ENCODE measurements at regions not wholly inside any gene's neighbourhood (a gene's known extent, or its start where the extent isn't known, plus 50 kb on each side); places are given as distances from the start of the nearest gene placed in this dataset.

- no peak overlapping the region for H2BK120ac ChIP-seq (ENCODE audit: low read depth, low read length)
- no peak overlapping the region for H2BK5ac ChIP-seq (ENCODE audit: low read length)
- no peak overlapping the region for H2AFZ ChIP-seq (ENCODE audit: low read length)
- no peak overlapping the region for H4K8ac ChIP-seq (ENCODE audit: low read depth, low read length)
- H3K18ac ChIP-seq (ENCODE audit: low read length), result no peak overlapping the region
- no peaks in the 10 kb centered on the region for H3K36me3 ChIP-seq (replicated peaks in 1 of 2; ENCODE audit: control insufficient read depth in 2 of 2, insufficient read depth in 2 of 2, low read length in 2 of 2)
- DNase-seq (ENCODE audit: low spot score), result no peak
- H3K4me1 ChIP-seq (ENCODE audit: control insufficient read depth in 2 of 2, insufficient read depth in 1 of 2, low read depth in 1 of 2, low read length in 2 of 2), result peaks cover 0 to 7% of the 10 kb centered on the region in 2 donors
- H2BK12ac ChIP-seq (ENCODE audit: low read length), result no peak overlapping the region
- no peaks in the 10 kb centered on the region for H3K27me3 ChIP-seq (ENCODE audit: control insufficient read depth in 3 of 3, insufficient read depth in 3 of 3, low read depth in 1 of 3, low read length in 3 of 3)
- peaks cover 0 to 5% of the 10 kb centered on the region in 2 donors for H3K9me3 ChIP-seq (replicated peaks in 1 of 2; ENCODE audit: control insufficient read depth in 2 of 2, insufficient read depth in 1 of 2, low read depth in 1 of 2, low read length in 2 of 2)
- H3K27ac ChIP-seq (replicated peaks; ENCODE audit: low read length), result no peak overlapping the region
- H3K4me3 ChIP-seq (ENCODE audit: low read length in 2 of 2), result no peak overlapping the region
- H3K9ac ChIP-seq (ENCODE audit: low read depth, low read length, poor library complexity), result no peak overlapping the region
- H3K4me2 ChIP-seq (ENCODE audit: insufficient read depth, low read length, poor library complexity, severe bottlenecking), result no peak overlapping the region
- H3K14ac ChIP-seq (ENCODE audit: low read length), result no peak overlapping the region
- no peaks in the 10 kb centered on the region for H3K79me1 ChIP-seq (ENCODE audit: low read depth, low read length)
- no peak overlapping the region for H2AK5ac ChIP-seq (ENCODE audit: low read depth, low read length)
- no peak overlapping the region for H3K23ac ChIP-seq (ENCODE audit: low read depth, low read length, poor library complexity)
- no peak overlapping the region for H2BK15ac ChIP-seq (ENCODE audit: low read length)
- no peak overlapping the region for H3K4ac ChIP-seq (ENCODE audit: low read length)
- no CpG with 5 or more reads among the region's 2 CpGs for WGBS, 2 donors (ENCODE audit: extremely low coverage in 2 of 2, insufficient read length in 2 of 2, insufficient replicate concordance in 1 of 2)
- no peak overlapping the region for H4K91ac ChIP-seq (ENCODE audit: low read depth, low read length, poor library complexity)
These were observed 269.2 kb upstream of the SMARCA2 start for GRCh38 chr9:1745980-1746379.

DNA sequence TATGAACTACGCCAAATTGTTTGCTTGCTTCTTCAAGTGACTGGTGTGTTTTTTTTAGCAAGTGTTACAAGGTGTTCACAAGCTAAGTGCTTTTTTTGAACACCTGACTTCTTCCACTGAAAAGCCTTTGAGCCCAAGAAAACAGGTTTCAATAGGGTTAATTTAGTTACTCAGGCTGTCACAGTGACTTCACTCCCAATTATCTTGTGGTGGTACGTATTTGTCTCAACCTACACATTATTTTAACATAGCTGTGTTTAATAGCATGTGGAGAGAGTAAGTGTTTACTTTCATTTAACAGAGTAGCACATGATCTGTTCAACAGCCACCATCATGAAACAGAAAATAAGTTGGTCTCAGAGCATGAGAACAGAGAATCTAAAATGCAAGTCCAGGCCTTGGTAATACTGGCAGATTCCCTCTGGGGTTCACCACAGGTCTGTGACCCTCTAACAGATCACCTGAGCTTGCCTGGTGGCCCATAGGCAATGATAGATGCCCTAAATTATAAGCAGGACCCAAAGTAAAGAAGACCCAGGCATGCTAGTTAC lies 267.7 kb upstream of the SMARCA2 start:
- no CpG with 5 or more reads among the region's 2 CpGs for WGBS, 2 donors (ENCODE audit: extremely low coverage in 2 of 2, insufficient read length in 2 of 2, insufficient replicate concordance in 1 of 2)
- H3K9ac ChIP-seq (ENCODE audit: low read depth, low read length, poor library complexity), result no peak overlapping the region

DNA sequence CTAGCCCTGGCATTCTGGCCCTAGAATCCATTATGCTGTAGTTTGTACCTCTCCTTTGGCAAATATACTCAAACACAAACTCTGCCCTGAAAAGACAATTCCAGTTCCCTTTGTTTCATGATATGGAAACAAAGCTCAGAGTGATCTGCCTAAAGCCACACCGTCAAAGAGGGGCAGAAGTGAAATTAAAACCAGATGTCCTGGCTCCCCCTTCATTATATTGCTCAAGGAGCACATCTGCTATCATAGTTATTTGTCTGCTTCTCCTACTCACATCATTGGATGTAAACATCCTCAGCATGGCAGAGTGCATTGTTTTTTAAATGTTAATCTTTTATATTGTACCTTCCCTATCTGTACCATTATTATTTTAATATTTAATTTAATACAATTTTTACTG lies 266.7 kb upstream of the SMARCA2 start:
- H3K14ac ChIP-seq (ENCODE audit: low read length), result no peak overlapping the region
- H3K79me1 ChIP-seq (ENCODE audit: low read depth, low read length), result no peaks in the 10 kb centered on the region
- H3K9ac ChIP-seq (ENCODE audit: low read depth, low read length, poor library complexity), result no peak overlapping the region
- H3K23ac ChIP-seq (ENCODE audit: low read depth, low read length, poor library complexity), result no peak overlapping the region
- no peak overlapping the region for H3K18ac ChIP-seq (ENCODE audit: low read length)
- H4K91ac ChIP-seq (ENCODE audit: low read depth, low read length, poor library complexity), result no peak overlapping the region
- H4K8ac ChIP-seq (ENCODE audit: low read depth, low read length), result no peak overlapping the region
- H3K27me3 ChIP-seq (ENCODE audit: control insufficient read depth in 3 of 3, insufficient read depth in 3 of 3, low read depth in 1 of 3, low read length in 3 of 3), result no peaks in the 10 kb centered on the region
- H3K9me3 ChIP-seq (replicated peaks in 1 of 2; ENCODE audit: control insufficient read depth in 2 of 2, insufficient read depth in 1 of 2, low read depth in 1 of 2, low read length in 2 of 2), result peaks cover 0 to 5% of the 10 kb centered on the region in 2 donors
- H3K4me2 ChIP-seq (ENCODE audit: insufficient read depth, low read length, poor library complexity, severe bottlenecking), result no peak overlapping the region
- H2BK120ac ChIP-seq (ENCODE audit: low read depth, low read length), result no peak overlapping the region
- peaks cover 0 to 3% of the 10 kb centered on the region in 2 donors for H3K4me1 ChIP-seq (ENCODE audit: control insufficient read depth in 2 of 2, insufficient read depth in 1 of 2, low read depth in 1 of 2, low read length in 2 of 2)
- no CpG with 5 or more reads among the region's 1 CpG for WGBS, 2 donors (ENCODE audit: extremely low coverage in 2 of 2, insufficient read length in 2 of 2, insufficient replicate concordance in 1 of 2)
- no peak overlapping the region for H2BK5ac ChIP-seq (ENCODE audit: low read length)
- no peak overlapping the region for H2BK12ac ChIP-seq (ENCODE audit: low read length)
- no peak overlapping the region for H3K27ac ChIP-seq (replicated peaks; ENCODE audit: low read length)
- H3K36me3 ChIP-seq (replicated peaks in 1 of 2; ENCODE audit: control insufficient read depth in 2 of 2, insufficient read depth in 2 of 2, low read length in 2 of 2), result no peaks in the 10 kb centered on the region
- H3K4ac ChIP-seq (ENCODE audit: low read length), result no peak overlapping the region
- no peak for DNase-seq (ENCODE audit: low spot score)
- H2AK5ac ChIP-seq (ENCODE audit: low read depth, low read length), result no peak overlapping the region
- H3K4me3 ChIP-seq (ENCODE audit: low read length in 2 of 2), result no peak overlapping the region
- no peak overlapping the region for H2AFZ ChIP-seq (ENCODE audit: low read length)
- no peak overlapping the region for H2BK15ac ChIP-seq (ENCODE audit: low read length)

More for the DNA sequence above, 267.7 kb upstream of the SMARCA2 start:
- Histone ChIP-seq H3K23ac (ENCODE audit: low read depth, low read length, poor library complexity) (no peak overlapping the region), H4K8ac (ENCODE audit: low read depth, low read length) (no peak overlapping the region), H3K4me1 (ENCODE audit: control insufficient read depth in 2 of 2, insufficient read depth in 1 of 2, low read depth in 1 of 2, low read length in 2 of 2) (peaks cover 0 to 5% of the 10 kb centered on the region in 2 donors), H3K4ac (ENCODE audit: low read length) (no peak overlapping the region), H2BK120ac (ENCODE audit: low read depth, low read length) (no peak overlapping the region), H4K91ac (ENCODE audit: low read depth, low read length, poor library complexity) (no peak overlapping the region), H3K9me3 (replicated peaks in 1 of 2; ENCODE audit: control insufficient read depth in 2 of 2, insufficient read depth in 1 of 2, low read depth in 1 of 2, low read length in 2 of 2) (peaks cover 0 to 5% of the 10 kb centered on the region in 2 donors), H2BK12ac (ENCODE audit: low read length) (no peak overlapping the region), H2AFZ (ENCODE audit: low read length) (no peak overlapping the region), H3K79me1 (ENCODE audit: low read depth, low read length) (no peaks in the 10 kb centered on the region), H2BK15ac (ENCODE audit: low read length) (no peak overlapping the region), H3K27me3 (ENCODE audit: control insufficient read depth in 3 of 3, insufficient read depth in 3 of 3, low read depth in 1 of 3, low read length in 3 of 3) (no peaks in the 10 kb centered on the region), H3K27ac (replicated peaks; ENCODE audit: low read length) (no peak overlapping the region), H3K4me3 (ENCODE audit: low read length in 2 of 2) (no peak overlapping the region), H3K36me3 (replicated peaks in 1 of 2; ENCODE audit: control insufficient read depth in 2 of 2, insufficient read depth in 2 of 2, low read length in 2 of 2) (no peaks in the 10 kb centered on the region), H3K4me2 (ENCODE audit: insufficient read depth, low read length, poor library complexity, severe bottlenecking) (no peak overlapping the region), H3K14ac (ENCODE audit: low read length) (no peak overlapping the region), H2AK5ac (ENCODE audit: low read depth, low read length) (no peak overlapping the region), H2BK5ac (ENCODE audit: low read length) (no peak overlapping the region), H3K18ac (ENCODE audit: low read length) (no peak overlapping the region)
- no peak for DNase-seq (ENCODE audit: low spot score)

GRCh38 chr9:1757186-1757585 lies 258.0 kb upstream of the SMARCA2 start:
- no peak overlapping the region for H3K27ac ChIP-seq (replicated peaks; ENCODE audit: low read length)
- no CpG with 5 or more reads among the region's 5 CpGs for WGBS, 2 donors (ENCODE audit: extremely low coverage in 2 of 2, insufficient read length in 2 of 2, insufficient replicate concordance in 1 of 2)
- no peaks in the 10 kb centered on the region for H3K27me3 ChIP-seq (ENCODE audit: control insufficient read depth in 3 of 3, insufficient read depth in 3 of 3, low read depth in 1 of 3, low read length in 3 of 3)
- H2AK5ac ChIP-seq (ENCODE audit: low read depth, low read length), result no peak overlapping the region
- no peak for DNase-seq (ENCODE audit: low spot score)
- no peak overlapping the region for H2BK120ac ChIP-seq (ENCODE audit: low read depth, low read length)
- no peak overlapping the region for H3K14ac ChIP-seq (ENCODE audit: low read length)
- H3K4me3 ChIP-seq (ENCODE audit: low read length in 2 of 2), result no peak overlapping the region
- no peak overlapping the region for H3K9ac ChIP-seq (ENCODE audit: low read depth, low read length, poor library complexity)
- no peaks in the 10 kb centered on the region for H3K79me1 ChIP-seq (ENCODE audit: low read depth, low read length)
- no peak overlapping the region for H4K91ac ChIP-seq (ENCODE audit: low read depth, low read length, poor library complexity)
- no peak overlapping the region for H2BK15ac ChIP-seq (ENCODE audit: low read length)
- H2AFZ ChIP-seq (ENCODE audit: low read length), result no peak overlapping the region
- H2BK12ac ChIP-seq (ENCODE audit: low read length), result no peak overlapping the region
- H3K4me1 ChIP-seq (ENCODE audit: control insufficient read depth in 2 of 2, insufficient read depth in 1 of 2, low read depth in 1 of 2, low read length in 2 of 2), result no peaks in the 10 kb centered on the region
- H3K4ac ChIP-seq (ENCODE audit: low read length), result no peak overlapping the region
- H3K18ac ChIP-seq (ENCODE audit: low read length), result no peak overlapping the region
- H4K8ac ChIP-seq (ENCODE audit: low read depth, low read length), result no peak overlapping the region
- no peak overlapping the region for H2BK5ac ChIP-seq (ENCODE audit: low read length)
- no peak overlapping the region for H3K23ac ChIP-seq (ENCODE audit: low read depth, low read length, poor library complexity)
- no peaks in the 10 kb centered on the region for H3K9me3 ChIP-seq (replicated peaks in 1 of 2; ENCODE audit: control insufficient read depth in 2 of 2, insufficient read depth in 1 of 2, low read depth in 1 of 2, low read length in 2 of 2)
- H3K4me2 ChIP-seq (ENCODE audit: insufficient read depth, low read length, poor library complexity, severe bottlenecking), result no peak overlapping the region
- H3K36me3 ChIP-seq (replicated peaks in 1 of 2; ENCODE audit: control insufficient read depth in 2 of 2, insufficient read depth in 2 of 2, low read length in 2 of 2), result no peaks in the 10 kb centered on the region

Measured in neuronal stem cell (in vitro differentiated cells).